ENCODE measurements at regions not wholly inside any gene's neighbourhood (a gene's known extent, or its start where the extent isn't known, plus 50 kb on each side); places are given as distances from the start of the nearest gene placed in this dataset.

DNA sequence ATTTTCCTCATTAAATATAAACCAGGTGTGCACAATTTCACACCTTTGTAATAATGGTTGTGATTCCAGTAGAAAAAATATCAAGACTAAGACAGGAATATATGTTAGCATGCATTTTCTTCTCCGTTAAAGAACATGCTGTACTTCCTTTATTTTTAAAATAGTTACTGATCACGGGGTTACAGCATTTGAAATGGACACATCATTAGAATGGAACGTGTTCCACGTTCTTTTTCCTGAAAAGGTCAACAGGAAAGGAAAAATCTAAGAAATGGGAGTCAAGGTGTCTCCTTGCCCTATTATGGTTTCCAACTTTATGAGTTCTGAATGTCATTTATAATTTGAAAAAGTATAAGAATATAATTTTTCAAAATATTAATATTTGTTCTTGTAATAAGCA is 1325.7 kb downstream of the SLC16A7 start:
- no peak overlapping the region for H3K27ac ChIP-seq

DNA sequence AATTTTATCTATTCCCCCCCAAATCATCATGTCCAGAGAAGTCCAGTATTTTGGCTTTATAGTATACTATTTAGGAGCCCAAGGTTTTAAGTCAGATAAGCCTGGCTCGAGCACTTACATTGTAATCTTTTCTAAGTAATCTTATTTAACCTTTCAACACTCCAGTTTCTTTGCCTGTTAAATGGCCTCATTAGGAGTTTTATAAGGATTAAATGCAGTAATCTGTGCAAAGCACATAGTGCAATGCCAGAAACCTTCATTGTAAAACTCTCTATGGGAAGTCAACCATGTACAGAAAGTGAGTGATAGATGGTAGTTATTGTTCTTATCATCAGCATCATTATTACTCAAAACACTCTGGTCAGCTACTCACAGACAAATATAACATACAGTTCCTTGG is 1330.4 kb downstream of the SLC16A7 start:
- H3K27ac ChIP-seq: no peak overlapping the region
- TF ChIP-seq, protein P1, sequence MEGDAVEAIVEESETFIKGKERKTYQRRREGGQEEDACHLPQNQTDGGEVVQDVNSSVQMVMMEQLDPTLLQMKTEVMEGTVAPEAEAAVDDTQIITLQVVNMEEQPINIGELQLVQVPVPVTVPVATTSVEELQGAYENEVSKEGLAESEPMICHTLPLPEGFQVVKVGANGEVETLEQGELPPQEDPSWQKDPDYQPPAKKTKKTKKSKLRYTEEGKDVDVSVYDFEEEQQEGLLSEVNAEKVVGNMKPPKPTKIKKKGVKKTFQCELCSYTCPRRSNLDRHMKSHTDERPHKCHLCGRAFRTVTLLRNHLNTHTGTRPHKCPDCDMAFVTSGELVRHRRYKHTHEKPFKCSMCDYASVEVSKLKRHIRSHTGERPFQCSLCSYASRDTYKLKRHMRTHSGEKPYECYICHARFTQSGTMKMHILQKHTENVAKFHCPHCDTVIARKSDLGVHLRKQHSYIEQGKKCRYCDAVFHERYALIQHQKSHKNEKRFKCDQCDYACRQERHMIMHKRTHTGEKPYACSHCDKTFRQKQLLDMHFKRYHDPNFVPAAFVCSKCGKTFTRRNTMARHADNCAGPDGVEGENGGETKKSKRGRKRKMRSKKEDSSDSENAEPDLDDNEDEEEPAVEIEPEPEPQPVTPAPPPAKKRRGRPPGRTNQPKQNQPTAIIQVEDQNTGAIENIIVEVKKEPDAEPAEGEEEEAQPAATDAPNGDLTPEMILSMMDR (IDR thresholded peaks at IDR 0.05): no peak
- TF ChIP-seq ZFX (IDR thresholded peaks at IDR 0.05; ENCODE audit: borderline replicate concordance): no peak

More for the DNA sequence above, 1325.7 kb downstream of the SLC16A7 start:
- TF ChIP-seq, protein P1 (IDR thresholded peaks at IDR 0.05): no peak
- TF ChIP-seq ZFX (IDR thresholded peaks at IDR 0.05; ENCODE audit: borderline replicate concordance): no peak

DNA sequence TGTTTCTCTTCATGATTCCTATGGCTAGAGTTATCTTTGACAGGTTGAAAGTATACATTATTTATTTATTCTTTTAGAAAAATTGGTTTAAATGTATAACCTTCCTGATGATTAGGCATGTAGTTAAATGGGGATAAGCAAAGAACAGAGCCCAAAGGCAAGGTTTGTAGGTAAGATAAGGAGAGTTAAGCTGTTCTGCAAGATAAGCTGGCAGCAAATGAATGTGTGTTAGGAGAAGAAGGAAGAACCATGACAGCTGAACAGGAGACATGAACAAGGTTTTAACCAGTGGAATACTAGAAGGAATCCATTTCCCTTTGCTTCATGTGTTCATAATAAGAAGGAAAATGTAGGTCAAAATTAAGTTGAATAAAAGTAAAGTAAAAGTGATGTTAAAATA is 1330.1 kb upstream of the USP15 start:
- TF ChIP-seq, protein P1 (IDR thresholded peaks at IDR 0.05): no peak
- no peak for TF ChIP-seq ZFX (IDR thresholded peaks at IDR 0.05; ENCODE audit: borderline replicate concordance)
- H3K27ac ChIP-seq: no peak overlapping the region

DNA sequence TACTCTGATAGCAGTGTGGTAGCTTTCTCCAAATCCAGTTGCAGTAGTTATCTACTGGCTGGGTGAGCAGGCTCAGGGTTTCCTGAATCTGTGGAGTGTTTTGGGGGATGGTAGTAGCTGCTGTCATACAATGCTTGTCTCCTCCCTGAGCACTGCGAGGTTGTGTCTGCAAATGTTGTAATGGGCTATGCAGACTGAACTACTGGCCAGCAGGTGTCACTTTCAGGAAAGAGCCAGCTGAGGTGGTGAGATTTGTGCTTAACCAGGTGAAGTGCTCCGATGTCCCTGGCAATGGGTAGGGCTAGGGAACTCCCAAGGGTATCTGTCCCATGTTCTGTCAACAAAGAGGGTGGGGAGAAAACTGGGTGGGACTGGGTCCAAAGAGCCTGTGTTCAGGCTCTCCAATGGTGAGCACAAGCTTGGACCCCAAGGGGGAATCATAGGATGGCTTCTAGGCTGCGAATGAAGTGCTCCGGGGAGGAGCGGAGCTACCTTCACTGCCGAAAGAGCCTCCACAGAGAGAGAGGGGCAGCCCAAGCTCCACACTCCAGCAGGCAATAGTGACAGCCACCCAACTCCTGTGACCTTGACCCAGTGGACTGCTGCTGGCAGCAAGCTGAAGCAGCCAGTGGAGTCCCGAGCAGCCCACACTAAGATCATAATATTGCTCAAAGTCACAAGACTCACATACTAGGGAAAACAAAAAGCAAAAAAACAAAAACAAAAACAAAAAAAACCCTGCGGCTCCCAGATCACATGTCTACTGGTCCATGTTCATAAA is 1324.0 kb upstream of the USP15 start:
- no peak overlapping the region for H3K27ac ChIP-seq
- TF ChIP-seq, protein P1 (IDR thresholded peaks at IDR 0.05): peak; percentile 41
- TF ChIP-seq ZFX (IDR thresholded peaks at IDR 0.05; ENCODE audit: borderline replicate concordance): no peak

DNA sequence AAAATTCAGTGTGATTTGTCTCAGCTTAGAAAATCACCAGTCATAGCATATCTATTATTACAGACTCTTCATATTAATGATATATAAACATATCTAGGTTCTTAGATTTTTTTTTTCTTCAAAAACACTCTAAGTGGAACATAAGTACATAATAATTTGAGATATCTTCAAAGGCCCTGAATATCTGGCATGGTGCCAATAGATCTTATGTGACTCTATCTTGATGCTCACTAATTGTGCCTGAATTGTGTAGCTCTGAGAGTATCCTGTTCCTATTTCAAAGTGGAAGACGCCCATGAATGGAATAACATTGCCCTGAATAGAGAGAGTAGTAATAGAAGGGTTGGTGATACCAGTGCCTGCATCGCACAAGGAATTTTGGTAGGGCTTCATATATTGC is 1312.7 kb upstream of the USP15 start:
- no peak for TF ChIP-seq ZFX (IDR thresholded peaks at IDR 0.05; ENCODE audit: borderline replicate concordance)
- TF ChIP-seq, protein P1 (IDR thresholded peaks at IDR 0.05): no peak
- H3K27ac ChIP-seq: no peak overlapping the region

DNA sequence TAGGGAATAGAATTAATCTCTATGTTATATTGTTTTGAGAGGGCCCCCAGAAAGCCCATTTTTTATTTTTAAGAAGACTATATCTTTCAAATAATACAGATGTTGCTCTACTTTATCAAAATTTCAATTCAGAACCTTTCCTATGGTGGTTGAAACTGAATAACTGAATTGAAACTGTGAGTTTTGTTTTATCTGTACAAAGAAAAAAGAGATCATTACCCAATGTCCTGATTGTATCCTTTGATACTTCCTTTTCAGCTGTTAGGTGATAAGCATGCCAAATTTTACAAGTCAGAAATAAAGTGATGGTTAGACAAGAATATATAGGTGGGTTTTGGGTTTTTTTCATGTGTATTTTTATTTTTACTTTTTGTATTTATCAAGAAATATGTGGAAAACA is 1293.1 kb upstream of the USP15 start:
- no peak for TF ChIP-seq ZFX (IDR thresholded peaks at IDR 0.05; ENCODE audit: borderline replicate concordance)
- TF ChIP-seq, protein P1 (IDR thresholded peaks at IDR 0.05): no peak
- H3K27ac ChIP-seq: no peak overlapping the region

DNA sequence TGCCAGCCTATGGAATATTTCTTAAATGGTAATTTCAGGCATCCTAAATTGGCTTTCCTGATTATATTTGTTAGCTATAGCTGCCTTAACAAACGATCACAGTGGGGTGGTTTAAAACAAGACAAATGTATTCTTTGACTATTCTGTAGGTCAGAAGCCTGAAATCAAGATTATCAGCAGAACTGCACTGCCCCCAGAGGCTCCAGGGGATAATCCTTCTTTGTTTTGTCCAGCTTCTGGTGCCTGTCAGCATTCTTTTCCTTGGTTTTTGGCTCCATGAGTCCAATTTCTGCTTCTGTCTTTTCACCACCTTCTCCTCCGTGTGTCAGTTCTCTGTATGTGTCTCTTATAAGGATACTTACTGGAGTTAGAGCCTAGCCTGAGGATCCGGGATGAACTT is 1282.2 kb upstream of the USP15 start:
- H3K27ac ChIP-seq: no peak overlapping the region
- TF ChIP-seq ZFX (IDR thresholded peaks at IDR 0.05; ENCODE audit: borderline replicate concordance): no peak
- TF ChIP-seq, protein P1 (IDR thresholded peaks at IDR 0.05): peak; percentile 76

Measured in 22Rv1 (cell line).